GM23248 (cell line): ENCODE measurements at regions not wholly inside any gene's neighbourhood (a gene's known extent, or its start where the extent isn't known, plus 50 kb on each side); places are given as distances from the start of the nearest gene placed in this dataset.

Experiments used
- DNase-seq: peaks from one replicate; pipeline ENCODE4 v3.0.0-alpha.2; 2015
- H2AFZ ChIP-seq: fragments of 200-600 bp; sonication (generic); 2 replicates; pipeline ENCODE4 v1.6.1; 2016; ENCODE audit warnings: antibody characterized with exemption
- H3F3A ChIP-seq: fragments of 200-600 bp; sonication (generic); 2 replicates; pipeline ENCODE4 v1.6.1; 2016; ENCODE audit warnings: mild to moderate bottlenecking, antibody characterized with exemption, mixed run types; ENCODE audit not compliant: insufficient read depth
- H3K27ac ChIP-seq: fragments of 200-600 bp; sonication (generic); 2 replicates; pipeline ENCODE4 v1.5.1; 2016; ENCODE audit warnings: mild to moderate bottlenecking
- H3K27me3 ChIP-seq: fragments of 200-600 bp; sonication (generic); replicated peaks from 2 replicates; pipeline ENCODE4 v1.6.1; 2016; ENCODE audit warnings: mild to moderate bottlenecking; ENCODE audit not compliant: insufficient read depth
- H3K36me3 ChIP-seq: fragments of 200-600 bp; sonication (generic); 2 replicates; pipeline ENCODE4 v1.6.1; 2016; ENCODE audit warnings: low read depth, mild to moderate bottlenecking
- H3K4me1 ChIP-seq: fragments of 200-600 bp; sonication (generic); 2 replicates; pipeline ENCODE4 v1.6.1; 2016; ENCODE audit warnings: mild to moderate bottlenecking; ENCODE audit not compliant: insufficient read depth
- H3K4me2 ChIP-seq: fragments of 200-600 bp; sonication (generic); one replicate; pipeline ENCODE4 v1.6.1; 2016; ENCODE audit warnings: mild to moderate bottlenecking; ENCODE audit not compliant: unreplicated experiment
- H3K4me3 ChIP-seq: fragments of 200-600 bp; sonication (generic); 2 replicates; pipeline ENCODE4 v1.5.1; 2016; ENCODE audit warnings: mild to moderate bottlenecking
- H3K79me2 ChIP-seq: fragments of 200-600 bp; sonication (generic); 2 replicates; pipeline ENCODE4 v1.6.1; 2016; ENCODE audit warnings: mild to moderate bottlenecking; ENCODE audit not compliant: insufficient read depth
- H3K9ac ChIP-seq: fragments of 200-600 bp; sonication (generic); 2 replicates; pipeline ENCODE4 v1.6.1; 2016; ENCODE audit warnings: mild to moderate bottlenecking
- H3K9me2 ChIP-seq: fragments of 200-600 bp; sonication (generic); 2 replicates; pipeline ENCODE4 v1.6.1; 2016; ENCODE audit warnings: mixed run types, mild to moderate bottlenecking, moderate library complexity; ENCODE audit not compliant: insufficient read depth
- H3K9me3 ChIP-seq: fragments of 200-600 bp; sonication (generic); one replicate; pipeline ENCODE4 v1.6.1; 2017; ENCODE audit warnings: low read depth
- H4K20me1 ChIP-seq: fragments of 200-600 bp; sonication (generic); 2 replicates; pipeline ENCODE4 v1.6.0; 2016; ENCODE audit not compliant: insufficient read depth
- EZH2 ChIP-seq: fragments of 200-600 bp; sonication (generic); IDR thresholded peaks from 2 replicates; pipeline ENCODE4 v1.6.1; 2018; ENCODE audit warnings: antibody characterized with exemption, mild to moderate bottlenecking; ENCODE audit not compliant: insufficient read depth, poor library complexity, severe bottlenecking
- EZH2phosphoT487 ChIP-seq: fragments of 200-600 bp; sonication (generic); IDR thresholded peaks from 2 replicates; pipeline ENCODE4 v1.6.1; 2018; ENCODE audit warnings: antibody characterized with exemption, moderate library complexity, mild to moderate bottlenecking, low read depth; ENCODE audit not compliant: insufficient read depth
- WGBS, 2 experiments: methylation state at CpG; one replicate each; pipeline ENCODE4 v1.1.6; 2015 to 2017; ENCODE audit warnings: low lambda C conversion rate in 2 of 2, low coverage in 1 of 2; ENCODE audit errors: missing lambda C conversion rate in 2 of 2; 5-methylcytosine and 5-hydroxymethylcytosine counted together
- in situ Hi-C: fragments of 300-500 bp; cut with MboI; formaldehyde crosslinking; loops from 2 replicates; pipeline ENCODE4 v1.15.0; 2020

DNA sequence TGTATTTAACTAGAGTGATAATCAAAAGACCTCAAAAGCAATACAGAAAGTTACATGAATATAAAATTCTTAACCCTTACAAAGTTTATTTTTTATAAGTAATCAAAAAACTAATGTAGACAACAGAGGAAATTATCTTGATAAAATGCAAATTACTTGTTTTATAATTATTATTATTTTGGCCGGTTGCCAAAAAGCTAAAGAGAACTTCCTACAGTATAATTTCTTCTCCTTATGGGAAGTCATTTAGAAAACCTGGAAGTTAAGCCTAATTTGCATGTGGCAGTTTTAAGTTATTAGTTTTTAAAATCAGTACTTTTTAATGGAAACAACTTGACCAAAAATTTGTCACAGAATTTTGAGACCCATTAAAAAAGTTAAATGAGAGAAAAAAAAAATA lies 621.3 kb upstream of the PCDH10 start:
- in situ Hi-C loops = no loop called here

DNA sequence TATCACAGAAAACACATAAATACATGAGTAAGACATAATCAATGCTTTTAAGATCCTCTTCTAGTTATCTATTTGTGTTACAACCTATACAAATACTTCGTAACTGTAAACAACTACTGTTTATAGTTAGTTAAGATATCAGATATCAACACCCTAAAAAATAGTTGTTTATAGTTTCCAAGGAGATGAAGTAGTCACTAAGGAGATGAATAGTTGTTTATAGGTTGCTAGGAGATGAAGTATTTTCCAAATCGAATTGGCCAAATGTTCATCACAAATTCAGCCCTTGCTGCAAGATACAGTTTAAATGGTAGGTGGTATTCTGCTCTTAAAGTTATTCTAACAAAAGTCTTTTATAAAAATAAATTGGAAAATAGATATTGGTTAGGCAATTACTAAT lies 618.2 kb upstream of the PCDH10 start:
- no peaks in the 10 kb centered on the region for H3K79me2 ChIP-seq
- H3K27ac ChIP-seq = no peak overlapping the region
- no peak overlapping the region for H3K4me2 ChIP-seq
- no peaks in the 10 kb centered on the region for H3K4me1 ChIP-seq
- TF ChIP-seq EZH2phosphoT487 = no peak
- no peak for TF ChIP-seq EZH2
- H3K36me3 ChIP-seq = no peaks in the 10 kb centered on the region
- no peak overlapping the region for H3K9ac ChIP-seq
- H3K9me2 ChIP-seq = no peaks in the 10 kb centered on the region
- in situ Hi-C loops = no loop called here
- no peak for DNase-seq
- H3F3A ChIP-seq = no peaks in the 10 kb centered on the region
- 5 to 6% methylated on average over 2 of the region's 2 CpGs for WGBS, 2 experiments
- H3K9me3 ChIP-seq = no peaks in the 10 kb centered on the region
- H2AFZ ChIP-seq = no peak overlapping the region
- no peaks in the 10 kb centered on the region for H3K27me3 ChIP-seq
- H3K4me3 ChIP-seq = no peak overlapping the region
- no peaks in the 10 kb centered on the region for H4K20me1 ChIP-seq

More for the DNA sequence above, 621.3 kb upstream of the PCDH10 start:
- H3K9me3 ChIP-seq = no peaks in the 10 kb centered on the region
- WGBS, 2 experiments = 16 to 21% methylated on average over 1 of the region's 1 CpG
- TF ChIP-seq EZH2 (no peak), EZH2phosphoT487 (no peak)
- H3K9ac ChIP-seq = no peak overlapping the region
- no peak overlapping the region for H2AFZ ChIP-seq
- H3K36me3 ChIP-seq = no peaks in the 10 kb centered on the region
- no peak for DNase-seq
- no peaks in the 10 kb centered on the region for H3K27me3 ChIP-seq
- no peaks in the 10 kb centered on the region for H3F3A ChIP-seq
- no peak overlapping the region for H3K4me3 ChIP-seq
- H4K20me1 ChIP-seq = no peaks in the 10 kb centered on the region
- H3K4me1 ChIP-seq = no peaks in the 10 kb centered on the region
- H3K9me2 ChIP-seq = no peaks in the 10 kb centered on the region
- no peak overlapping the region for H3K4me2 ChIP-seq
- H3K79me2 ChIP-seq = no peaks in the 10 kb centered on the region
- no peak overlapping the region for H3K27ac ChIP-seq

DNA sequence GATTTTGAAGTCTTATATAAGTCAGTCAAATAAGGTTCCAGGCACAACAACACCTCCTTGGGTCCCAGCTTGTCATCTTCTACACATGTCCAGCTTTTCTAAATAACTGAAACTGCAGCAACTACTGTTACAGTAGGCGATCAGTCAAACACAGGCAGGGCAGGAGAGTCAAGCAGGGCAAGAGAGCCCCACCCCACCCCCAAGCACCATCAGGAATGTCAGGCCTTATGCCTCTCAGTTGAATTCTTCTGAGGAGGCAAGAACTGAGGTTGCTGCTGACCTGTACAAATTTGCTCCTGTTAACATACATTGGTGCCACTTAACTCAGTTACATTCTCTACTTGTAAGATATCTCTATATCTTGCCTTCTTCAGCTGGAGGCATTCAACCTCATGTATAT lies 608.8 kb upstream of the PCDH10 start:
- Histone ChIP-seq H3K4me1 (no peaks in the 10 kb centered on the region), H3K4me2 (no peak overlapping the region), H3K27ac (no peak overlapping the region), H2AFZ (no peak overlapping the region), H3K36me3 (no peaks in the 10 kb centered on the region), H3K9me2 (no peaks in the 10 kb centered on the region), H3K27me3 (no peaks in the 10 kb centered on the region), H3F3A (no peaks in the 10 kb centered on the region), H3K9me3 (no peaks in the 10 kb centered on the region), H3K79me2 (no peaks in the 10 kb centered on the region), H4K20me1 (no peaks in the 10 kb centered on the region), H3K9ac (no peak overlapping the region), H3K4me3 (no peak overlapping the region)
- TF ChIP-seq EZH2phosphoT487 = no peak
- no peak for TF ChIP-seq EZH2
- WGBS, 2 experiments = 0% methylated on average over 1 of the region's 1 CpG
- in situ Hi-C loops = no loop called here
- DNase-seq = no peak

DNA sequence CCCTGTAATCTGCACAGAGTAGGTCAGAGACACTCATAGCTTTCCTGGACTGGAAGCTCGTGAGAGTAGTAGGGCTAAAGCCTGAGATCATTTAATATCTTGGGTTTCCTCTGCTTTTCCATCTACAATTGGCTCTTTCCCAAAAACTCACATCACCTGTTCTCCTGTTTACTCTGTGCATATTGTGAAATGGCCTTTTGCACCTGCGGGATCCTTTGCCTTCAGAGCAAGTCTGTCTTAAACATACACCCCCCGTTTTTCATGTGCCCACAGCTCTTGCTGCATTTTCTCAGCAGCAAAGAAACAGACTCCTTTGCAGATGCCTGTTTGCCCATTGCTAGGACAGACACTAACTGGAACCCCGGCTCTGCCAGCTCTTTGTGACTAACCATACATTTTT lies 608.3 kb upstream of the PCDH10 start:
- Histone ChIP-seq H3K9me3 (no peaks in the 10 kb centered on the region), H2AFZ (no peak overlapping the region), H3K27ac (no peak overlapping the region), H3K4me1 (no peaks in the 10 kb centered on the region), H3K27me3 (no peaks in the 10 kb centered on the region), H3F3A (no peaks in the 10 kb centered on the region), H3K9ac (no peak overlapping the region), H4K20me1 (no peaks in the 10 kb centered on the region), H3K79me2 (no peaks in the 10 kb centered on the region), H3K9me2 (no peaks in the 10 kb centered on the region), H3K4me2 (no peak overlapping the region), H3K4me3 (no peak overlapping the region), H3K36me3 (no peaks in the 10 kb centered on the region)
- in situ Hi-C loops = no loop called here
- 4 to 16% methylated on average over 4 of the region's 4 CpGs for WGBS, 2 experiments
- no peak for TF ChIP-seq EZH2phosphoT487
- no peak for TF ChIP-seq EZH2
- no peak for DNase-seq

DNA sequence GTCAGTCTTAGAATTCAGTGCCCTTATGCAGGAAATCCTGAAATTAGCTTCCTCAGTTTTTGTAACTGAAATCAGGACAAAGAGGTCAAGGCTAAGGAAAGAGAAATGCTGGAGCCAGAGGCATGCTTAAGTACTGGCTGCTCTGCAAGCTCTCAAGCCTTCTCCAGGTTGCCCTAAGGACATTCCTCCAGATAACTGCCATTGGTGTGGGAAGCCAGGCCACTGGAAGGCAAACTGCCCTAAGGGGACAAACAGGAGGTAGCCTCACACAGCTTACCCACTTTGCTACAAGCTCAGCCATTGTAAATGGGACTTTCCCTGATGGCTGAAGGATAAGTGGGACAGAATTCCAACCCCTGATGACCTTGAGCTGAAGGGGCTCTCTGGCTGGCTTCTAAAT lies 606.9 kb upstream of the PCDH10 start:
- in situ Hi-C loops = no loop called here
- DNase-seq = no peak

More for the DNA sequence above, 606.9 kb upstream of the PCDH10 start:
- no peaks in the 10 kb centered on the region for H3K36me3 ChIP-seq
- H3K9me3 ChIP-seq = no peaks in the 10 kb centered on the region
- H2AFZ ChIP-seq = no peak overlapping the region
- H3K4me1 ChIP-seq = no peaks in the 10 kb centered on the region
- H4K20me1 ChIP-seq = no peaks in the 10 kb centered on the region
- H3K9ac ChIP-seq = no peak overlapping the region
- H3K79me2 ChIP-seq = no peaks in the 10 kb centered on the region
- no peak overlapping the region for H3K4me2 ChIP-seq
- TF ChIP-seq EZH2phosphoT487 = no peak
- no peak overlapping the region for H3K27ac ChIP-seq
- no peak overlapping the region for H3K4me3 ChIP-seq
- no peaks in the 10 kb centered on the region for H3F3A ChIP-seq
- no peaks in the 10 kb centered on the region for H3K9me2 ChIP-seq
- H3K27me3 ChIP-seq = no peaks in the 10 kb centered on the region
